ENCODE measurements at regions not wholly inside any gene's neighbourhood (a gene's known extent, or its start where the extent isn't known, plus 50 kb on each side); places are given as distances from the start of the nearest gene placed in this dataset.
"Not testable (repeated sequence)": the region's sequence is repeated elsewhere in the genome, so short reads cannot be mapped to it uniquely, and the experiment has no call there.

DNA sequence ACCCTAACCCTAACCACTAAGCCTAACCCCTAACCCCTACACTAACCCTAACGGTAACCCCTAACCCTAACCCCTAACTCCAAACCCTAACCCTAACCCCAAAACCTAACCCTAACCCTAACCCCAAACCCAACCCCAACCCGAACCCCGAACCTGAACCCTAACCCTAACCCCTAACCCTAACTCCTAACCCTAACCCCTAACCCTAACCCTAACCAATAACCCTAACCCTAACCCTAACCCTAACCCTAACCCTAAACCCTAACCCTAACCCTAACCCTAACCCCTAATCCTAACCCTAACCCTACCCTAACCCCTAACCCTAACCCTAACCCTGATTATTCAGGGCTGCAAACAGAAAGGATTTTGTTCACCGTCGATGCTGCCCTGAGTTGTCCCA, 144.6 kb upstream of the DUSP22 start:
- DNase-seq, result not testable (repeated sequence)

DNA sequence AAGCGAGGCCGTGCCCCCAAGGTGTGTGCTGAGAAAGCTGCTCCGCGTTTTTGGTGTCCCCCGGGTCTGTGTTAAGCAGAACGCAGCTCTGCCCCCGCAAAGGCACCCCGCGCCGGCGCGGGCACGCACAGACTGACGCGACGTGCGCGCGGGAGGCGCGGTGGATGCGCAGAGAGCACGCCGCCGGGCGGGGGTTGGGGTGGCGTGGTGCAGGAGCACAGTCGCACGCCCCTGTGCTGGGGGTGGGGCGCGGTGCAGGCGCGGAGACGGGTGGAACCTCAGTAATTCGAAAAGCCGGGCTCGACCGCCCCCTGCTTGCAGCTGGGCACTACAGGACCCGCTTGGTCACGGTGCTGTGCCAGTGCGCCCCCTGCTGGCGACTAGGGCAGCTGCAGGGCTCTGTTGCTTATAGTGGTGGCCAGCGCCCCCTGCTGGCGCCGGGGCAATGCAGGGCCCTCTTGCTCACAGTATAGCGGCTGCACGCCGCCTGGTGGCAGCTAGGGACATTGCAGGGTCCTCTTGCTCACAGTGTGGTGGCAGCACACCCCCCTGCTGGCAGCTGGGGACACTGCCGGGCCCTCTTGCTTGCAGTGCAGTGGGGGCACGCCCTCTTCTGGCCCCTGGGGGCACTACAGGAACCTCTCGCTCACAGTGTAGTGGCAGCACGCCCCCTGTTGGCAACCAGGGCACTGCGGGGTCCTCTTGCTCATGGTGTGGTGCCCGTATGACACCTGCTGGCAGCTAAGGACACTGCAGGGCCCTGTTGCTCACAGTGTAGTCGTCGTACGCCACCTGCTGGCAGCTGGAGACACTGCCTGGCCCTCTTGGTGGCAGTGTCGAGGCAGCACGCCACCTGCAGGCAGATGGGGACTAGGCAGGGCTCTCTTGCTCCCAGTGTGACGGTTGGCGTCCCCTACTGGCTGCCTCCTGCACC, 144.0 kb upstream of the DUSP22 start:
- DNase-seq, result peak; percentile 97

DNA sequence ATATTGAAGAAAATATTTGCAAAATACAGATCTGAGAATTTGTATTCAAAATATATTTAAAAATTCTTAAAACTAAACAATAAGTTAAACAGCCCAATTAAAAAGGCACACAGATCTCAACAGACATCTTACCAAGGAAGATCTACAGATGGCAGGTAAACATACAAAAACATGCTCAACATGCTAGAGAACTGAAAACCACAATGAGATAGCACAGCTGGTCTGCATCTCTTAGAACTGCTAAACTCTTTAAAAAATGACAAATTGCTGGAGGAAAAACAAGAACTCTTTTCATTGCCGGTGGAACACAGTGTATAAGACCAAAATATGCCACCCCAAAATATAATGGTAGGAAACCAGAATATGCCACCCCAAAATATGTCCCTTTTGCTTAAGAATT, 142.1 kb upstream of the DUSP22 start:
- not testable (repeated sequence) for DNase-seq

DNA sequence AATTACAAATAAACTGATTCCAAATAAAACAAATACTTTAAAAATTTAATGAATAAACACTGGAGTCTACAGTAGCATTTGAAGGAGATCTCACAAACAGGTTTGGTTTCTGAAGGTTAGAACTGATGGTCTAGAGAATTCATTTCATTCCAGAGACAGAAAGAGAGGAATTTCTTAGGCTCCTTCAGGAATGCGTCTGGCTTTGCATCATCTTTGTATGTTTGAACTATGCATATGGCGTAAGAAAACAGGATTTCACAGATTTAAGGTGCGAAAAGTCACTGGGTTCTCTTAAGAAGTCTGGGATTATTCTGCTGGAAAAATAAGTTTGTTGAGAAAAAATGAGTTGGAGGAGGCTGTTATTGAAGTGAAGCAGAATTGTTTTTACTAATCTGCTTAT, 139.9 kb upstream of the DUSP22 start:
- DNase-seq, result not testable (repeated sequence)

DNA sequence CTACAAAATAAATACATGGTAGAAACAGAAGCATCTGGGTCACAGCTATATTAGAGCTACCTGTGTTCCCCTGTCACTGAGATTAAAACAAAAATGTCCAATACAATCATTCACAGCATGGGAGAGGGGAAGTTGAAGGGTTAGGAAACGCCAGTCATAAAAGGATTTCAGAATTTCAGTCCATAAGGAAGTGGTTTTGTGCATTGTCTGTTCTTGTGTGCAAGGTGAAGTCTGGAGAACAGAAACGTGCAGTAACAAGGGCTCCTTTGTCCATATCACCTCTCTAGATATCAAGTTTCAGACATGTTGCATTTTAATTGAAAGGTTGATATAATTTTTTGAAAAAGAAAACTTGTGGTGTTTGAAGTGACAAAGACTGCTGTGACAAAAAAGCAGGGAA, 139.3 kb upstream of the DUSP22 start:
- not testable (repeated sequence) for DNase-seq

DNA sequence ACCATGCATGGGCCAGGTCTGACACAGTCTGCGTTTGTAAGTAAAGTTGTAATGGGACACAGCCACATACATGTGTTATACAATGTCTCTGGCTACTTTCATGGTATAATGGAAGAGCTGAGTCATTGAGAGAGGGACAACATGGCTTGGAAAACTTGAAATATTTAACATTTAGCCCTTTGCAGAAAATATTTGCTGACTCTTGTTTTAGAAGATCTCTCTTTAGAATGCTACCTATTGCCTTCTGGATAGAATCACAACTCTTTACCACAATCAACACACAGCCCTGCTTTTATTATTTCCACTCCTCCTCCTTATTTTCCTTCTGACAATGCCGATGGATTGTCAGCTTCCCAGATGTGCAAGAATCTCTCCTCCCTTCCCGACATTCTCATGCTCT, 138.4 kb upstream of the DUSP22 start:
- not testable (repeated sequence) for DNase-seq

DNA sequence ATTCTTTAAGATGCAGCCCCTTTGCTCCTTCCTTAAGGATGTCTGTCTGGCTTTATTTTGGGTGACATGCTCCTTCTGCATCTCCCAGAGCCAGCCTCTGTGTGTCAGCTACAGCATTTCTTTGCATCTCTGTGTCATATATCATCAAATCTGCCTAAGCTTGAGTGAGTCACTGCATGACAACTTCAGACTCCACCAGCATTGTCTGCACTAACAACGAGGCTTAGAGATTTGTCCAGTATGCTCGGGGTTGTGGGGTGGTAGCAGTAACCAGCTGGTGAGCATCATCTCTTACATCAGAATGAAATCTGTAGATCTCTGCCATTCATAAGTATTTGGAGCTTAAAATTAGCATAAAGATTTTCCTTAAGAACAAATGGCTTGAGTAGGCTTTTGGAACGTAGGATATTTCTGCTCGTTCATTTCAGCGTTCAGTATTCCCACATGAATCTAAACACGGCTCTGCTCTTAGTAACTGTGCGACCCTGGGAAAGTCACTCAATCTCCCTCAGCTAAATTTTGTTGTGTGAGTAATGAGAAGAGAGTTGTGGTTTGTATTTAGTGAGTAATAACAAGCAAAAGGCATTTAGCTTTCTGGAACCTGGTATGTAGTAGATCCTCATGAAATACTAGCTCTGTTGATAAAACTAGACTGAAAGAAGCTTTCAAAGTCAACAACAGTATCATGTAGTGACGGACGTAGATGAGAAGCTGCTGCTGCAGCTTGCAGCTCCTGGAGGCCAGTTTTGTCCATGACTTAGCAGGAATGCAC, 137.8 kb upstream of the DUSP22 start:
- not testable (repeated sequence) for DNase-seq

DNA sequence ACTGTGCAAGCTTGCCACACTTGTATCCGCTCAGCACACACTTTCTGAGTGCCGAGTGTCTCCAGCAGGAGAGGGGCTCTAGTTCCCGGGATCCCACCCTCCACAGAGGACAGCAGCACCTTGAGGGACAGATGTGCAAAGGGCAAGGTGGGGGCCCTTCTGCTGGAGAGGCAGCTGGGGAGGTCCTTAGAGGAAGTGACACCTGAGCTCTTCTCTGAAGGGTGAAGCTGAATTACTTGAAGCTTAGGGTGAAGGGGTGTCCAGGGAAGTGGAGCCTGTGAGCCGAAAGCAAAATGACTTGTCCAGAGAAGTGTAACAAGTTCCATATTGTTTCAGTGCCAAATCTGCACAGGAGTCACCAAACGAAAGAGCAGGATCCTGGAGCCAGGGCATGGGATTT, 136.3 kb upstream of the DUSP22 start:
- no peak for DNase-seq

DNA sequence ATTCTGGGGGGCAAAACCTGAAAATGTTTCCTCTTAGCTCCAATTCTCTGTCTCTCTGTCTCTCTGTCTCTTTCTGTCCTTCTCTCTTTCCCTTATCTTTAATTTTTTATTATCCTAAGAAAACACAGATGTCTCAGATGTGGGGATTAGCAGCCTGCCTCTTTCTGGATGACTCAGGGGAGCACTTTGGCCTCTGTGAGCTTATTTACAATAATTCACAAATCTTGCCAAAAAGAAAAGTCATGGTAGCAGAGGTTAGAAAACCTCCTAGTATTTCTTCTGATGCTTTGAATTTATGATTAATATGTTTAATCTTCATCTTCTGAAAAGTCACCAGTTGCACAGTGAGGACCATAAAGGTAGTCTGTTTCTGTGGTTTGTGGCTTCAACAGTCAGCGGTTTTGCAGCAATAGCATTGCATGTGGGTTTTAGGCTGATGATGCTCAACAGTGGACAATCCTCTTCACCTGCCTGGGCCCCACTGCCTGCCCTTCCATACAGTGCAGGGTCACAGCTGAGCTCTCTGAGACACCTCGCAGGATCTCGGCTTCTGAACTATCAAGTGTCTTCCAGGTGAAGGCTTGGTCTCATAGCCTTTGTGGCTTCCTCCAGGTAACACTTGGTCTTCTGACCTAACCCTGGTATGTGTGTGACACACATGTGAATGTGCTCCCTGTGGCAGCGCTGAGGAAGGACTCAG, 135.7 kb upstream of the DUSP22 start:
- DNase-seq, result not testable (repeated sequence)

DNA sequence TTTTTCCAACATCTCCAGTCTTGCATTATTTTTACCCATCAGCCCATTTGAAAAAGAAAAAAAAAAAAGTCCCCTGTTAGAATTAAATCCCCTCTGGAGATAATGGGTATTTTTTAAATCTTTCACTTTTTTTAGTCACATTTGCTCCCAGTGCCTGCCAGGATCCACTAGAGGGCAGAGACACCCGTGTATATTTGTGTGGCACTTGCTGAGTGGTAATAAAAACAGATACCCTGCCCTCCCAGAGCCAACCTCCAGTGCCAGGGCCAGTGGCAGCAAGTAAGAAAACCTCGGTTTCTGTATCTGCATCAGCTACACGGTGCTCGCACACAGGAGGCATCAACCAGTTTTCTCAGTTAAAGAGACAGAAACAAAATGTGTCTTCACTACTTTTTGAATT, 135.1 kb upstream of the DUSP22 start:
- not testable (repeated sequence) for DNase-seq

DNA sequence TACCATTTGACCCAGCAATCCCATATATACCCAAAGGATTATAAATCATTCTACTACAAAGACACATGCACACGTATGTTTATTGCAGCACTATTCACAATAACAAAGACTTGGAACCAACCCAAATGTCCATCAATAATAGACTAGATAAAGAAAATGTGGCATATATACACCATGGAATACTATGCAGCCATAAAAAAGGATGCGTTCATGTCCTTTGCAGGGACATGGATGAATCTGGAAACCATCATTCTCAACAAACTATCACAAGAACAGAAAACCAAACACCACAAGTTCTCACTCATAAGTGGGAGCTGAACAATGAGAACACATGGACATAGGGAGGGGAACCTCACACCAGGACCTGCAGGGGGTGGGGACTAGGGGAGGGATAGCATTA, 130.6 kb upstream of the DUSP22 start:
- not testable (repeated sequence) for DNase-seq

DNA sequence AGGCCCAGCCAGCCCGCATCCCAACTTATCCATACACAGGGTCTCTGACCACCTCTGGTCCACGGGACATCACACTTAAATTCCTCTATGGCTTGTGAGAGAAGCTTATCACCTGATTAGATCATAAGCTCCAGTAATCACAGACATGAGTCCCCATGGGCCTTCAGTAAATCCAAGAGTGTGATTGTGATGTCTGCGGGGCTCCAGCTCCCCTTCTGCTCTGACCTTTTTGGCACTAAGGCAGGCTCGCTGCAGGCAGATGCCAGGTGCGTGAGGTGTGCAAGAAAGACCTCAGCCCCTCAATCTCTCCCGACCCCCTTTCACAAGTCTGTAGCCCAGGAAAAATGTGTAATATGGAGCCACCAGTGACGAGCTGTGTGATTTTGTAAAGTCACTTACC, 127.6 kb upstream of the DUSP22 start:
- DNase-seq, result no peak

DNA sequence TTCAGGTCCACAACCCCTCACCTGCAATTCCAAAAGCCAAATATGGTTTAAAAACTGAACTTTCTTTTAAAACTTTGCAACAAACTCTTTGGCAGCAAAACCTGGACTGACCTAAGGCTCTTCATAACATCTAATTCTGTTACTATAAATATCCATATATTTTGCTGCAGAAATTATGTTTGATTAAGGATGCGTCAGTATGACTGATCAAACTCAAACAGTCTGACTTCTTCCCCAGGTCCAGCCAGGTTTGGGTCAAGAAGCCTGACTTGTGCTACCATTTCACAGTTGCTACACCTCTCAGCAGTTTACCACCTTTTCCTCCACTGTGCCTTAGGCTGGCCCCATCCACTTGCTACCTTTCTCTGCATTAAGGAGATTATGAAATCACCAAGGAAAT, 127.0 kb upstream of the DUSP22 start:
- no peak for DNase-seq

DNA sequence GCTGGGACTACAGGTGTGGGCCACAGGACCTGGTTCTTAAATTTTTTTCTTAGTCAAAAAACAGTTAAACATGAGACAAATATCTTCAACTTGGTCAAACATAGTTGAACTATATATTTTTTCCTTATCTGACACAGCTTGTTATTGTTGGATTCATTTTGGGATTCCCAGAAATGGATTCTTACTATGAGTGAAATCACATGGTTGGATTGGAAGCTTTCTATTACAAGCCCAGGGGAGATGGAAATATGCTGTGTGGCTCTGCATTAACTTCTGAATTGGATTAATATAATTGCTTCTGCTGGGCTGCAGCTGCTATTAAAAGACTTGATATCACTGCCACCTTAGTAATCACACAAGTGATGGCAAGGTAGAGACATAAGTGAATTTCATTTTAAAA, 126.4 kb upstream of the DUSP22 start:
- no peak for DNase-seq

DNA sequence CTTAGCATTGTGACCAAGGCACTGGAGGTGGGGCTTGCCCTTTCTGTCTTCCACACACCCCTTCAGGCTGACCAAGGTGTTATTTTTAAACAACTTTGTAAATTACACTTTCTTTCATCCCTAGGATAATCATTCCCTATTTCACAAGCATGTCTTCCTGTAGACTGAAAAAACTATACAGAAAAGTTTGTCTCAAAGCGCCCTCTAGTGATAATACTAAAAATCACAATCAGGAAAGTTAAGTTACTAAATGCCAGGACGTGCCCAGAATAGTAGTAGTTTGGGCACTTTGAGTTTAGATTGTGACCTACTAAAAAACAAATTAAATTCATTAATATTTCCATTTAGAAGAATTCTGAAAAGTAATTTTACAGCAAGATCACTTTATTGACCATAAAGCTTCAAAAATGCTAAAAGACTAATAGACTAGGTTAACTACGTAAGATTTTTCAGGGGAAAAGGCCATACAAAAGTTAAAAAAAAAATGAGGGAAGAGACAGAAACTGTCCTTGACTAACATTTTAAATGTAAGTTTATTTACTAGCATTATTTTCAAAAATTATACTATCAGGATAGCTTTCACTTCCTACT, 123.3 kb upstream of the DUSP22 start:
- DNase-seq, result no peak

DNA sequence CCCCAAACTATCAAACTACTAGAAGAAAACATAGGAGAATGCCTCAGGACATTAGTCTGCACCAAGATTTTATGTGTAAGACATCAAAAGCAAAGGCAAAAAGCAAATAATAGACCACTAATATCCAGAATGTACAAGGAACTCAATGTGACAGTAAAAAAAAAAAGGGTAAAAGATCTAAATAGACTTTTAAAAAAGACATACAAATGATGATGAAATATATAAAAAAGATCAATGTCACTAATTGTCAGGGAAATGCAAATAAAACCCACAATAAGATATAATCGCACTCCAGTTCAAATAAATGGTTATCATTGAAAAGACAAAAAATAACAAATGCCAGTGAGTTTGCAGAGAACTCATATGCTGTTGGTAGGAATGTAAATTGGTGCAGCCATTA, 118.3 kb upstream of the DUSP22 start:
- no peak for DNase-seq

DNA sequence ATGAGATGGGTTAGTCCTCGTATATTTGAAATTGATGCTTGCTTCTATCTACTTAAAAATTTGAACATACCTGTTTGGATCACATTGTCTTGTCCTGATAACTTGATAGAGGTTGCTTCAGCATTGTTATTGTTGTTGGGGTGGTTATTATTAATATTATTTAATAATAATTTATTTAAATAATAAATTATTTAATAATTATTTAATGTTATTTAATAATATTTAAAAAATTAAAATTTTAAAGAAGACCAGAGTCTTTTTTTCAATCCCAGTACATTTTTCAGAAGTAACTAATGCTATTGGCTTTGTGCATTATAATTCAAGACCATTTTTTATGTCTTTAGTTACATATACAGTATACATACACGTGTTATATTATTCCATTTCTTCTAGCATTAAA, 116.6 kb upstream of the DUSP22 start:
- no peak for DNase-seq

DNA sequence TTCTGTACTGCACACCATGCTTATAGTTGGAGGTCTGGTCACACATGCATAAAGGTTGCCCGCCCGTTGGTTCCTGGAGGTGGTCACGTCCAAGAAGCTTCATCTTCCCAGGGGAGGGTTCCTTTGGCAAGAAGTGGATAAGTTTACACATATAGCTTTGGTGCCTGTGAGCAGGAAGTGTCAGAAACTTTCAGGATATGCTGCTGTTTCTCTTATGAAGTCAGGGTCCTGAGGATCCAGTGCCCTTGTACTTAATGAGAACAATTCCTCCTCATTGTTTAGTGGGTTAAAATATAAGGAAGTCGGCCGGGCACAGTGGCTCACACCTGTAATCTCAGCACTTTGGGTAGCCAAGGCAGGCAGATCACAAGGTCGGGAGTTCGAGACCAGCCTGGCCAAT, 115.5 kb upstream of the DUSP22 start:
- DNase-seq, result no peak

DNA sequence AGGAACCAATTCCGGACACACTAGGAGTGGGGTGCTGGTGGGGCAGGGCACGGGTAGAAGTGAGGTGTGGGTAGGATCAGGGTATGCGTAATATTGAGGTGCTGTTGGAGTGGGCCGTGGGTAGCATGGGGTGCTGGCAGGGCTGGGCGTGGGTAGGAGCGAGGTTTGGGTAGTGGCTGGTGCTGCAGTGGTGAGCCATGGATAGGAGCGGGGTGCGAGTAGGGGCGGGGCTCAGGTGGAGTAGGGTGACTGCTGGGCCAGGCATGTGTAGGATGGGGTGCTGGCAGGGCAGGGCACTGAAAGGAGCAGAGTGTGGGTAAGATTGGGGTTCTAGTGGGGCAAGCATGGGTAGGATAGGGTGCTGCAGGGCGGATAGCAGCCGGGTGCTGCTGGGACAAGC, 114.2 kb upstream of the DUSP22 start:
- DNase-seq, result no peak

DNA sequence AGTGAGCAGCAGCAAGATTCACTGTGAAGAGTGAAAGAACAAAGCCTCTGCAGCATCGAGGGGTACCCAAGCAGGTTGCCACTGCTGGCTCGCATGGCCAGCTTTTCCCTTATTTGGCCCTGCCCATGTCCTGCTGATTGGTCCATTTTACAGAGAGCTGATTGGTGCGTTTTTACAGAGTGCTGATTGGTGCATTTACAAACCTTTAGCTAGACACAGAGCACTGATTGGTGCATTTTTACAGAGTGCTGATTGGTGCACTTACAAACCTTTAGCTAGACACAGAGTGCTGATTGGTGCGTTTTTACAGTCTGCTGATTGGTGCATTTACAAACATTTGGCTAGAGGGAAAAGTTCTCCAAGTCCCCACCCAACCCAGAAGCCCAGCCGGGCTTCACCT, 113.4 kb upstream of the DUSP22 start:
- DNase-seq, result not testable (repeated sequence)

DNA sequence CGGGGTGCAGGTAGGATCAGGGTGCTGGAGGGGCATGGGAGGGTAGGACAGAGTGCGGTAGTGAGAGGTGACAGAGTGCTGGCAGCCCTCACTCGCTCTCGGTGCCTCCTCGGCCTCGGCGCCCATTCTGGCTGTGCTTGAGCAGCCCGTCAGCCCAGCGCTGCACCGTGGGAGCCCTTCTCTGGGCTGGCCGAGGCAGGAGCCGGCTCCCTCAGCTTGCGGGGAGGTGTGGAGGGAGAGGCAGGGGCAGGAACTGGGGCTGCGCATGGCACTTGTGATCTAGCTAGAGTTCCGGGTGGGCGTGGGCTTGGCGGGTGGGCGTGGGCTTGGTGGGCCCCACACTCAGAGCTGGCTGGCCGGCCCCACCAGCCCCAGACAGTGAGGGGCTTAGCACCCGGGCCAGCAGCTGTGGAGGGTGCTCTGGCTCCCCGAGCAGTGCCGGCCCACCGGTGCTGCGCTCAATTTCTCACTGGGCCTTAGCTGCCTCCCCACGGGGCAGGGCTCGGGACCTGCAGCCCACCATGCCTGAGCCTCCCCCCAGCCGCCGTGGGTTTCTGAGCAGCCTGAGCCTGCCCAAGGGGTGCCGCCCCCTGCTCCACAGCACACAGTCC, 112.8 kb upstream of the DUSP22 start:
- DNase-seq, result no peak

DNA sequence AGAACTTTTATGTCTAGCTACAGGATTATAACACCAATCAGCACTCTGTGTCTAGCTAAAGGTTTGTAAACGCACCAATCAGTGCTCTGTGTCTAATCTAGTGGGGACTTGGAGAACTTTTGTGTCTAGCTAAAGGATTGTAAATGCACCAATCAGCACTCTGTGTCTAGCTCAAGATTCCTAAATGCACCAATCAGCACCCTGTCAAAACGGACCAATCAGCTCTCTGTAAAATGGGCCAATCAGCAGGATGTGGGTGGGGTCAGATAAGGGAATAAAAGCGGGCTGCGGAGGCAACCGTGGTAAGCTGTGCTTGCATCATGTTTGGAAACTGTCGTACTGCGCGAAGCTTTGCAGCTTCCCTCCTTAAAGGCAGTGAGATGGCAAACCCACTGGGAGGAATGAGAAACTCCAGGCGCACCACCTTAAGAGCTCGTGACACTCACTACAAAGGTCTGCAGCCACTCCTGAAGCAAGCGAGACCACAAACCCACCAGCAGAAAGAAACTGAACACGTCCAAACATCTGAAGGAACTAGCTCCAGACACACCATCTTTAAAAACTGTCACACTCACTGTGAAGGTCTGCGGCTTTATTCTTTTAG, 112.1 kb upstream of the DUSP22 start:
- DNase-seq, result not testable (repeated sequence)
